HEK293 (cell line): ENCODE measurements at regions not wholly inside any gene's neighbourhood (a gene's known extent, or its start where the extent isn't known, plus 50 kb on each side); places are given as distances from the start of the nearest gene placed in this dataset.

Experiments used
- BCL11A ChIP-seq: fragments of 450-650 bp; formaldehyde crosslinking; IDR thresholded peaks from 2 replicates; pipeline ENCODE4 v1.5.1; 2016; ENCODE audit warnings: low read depth, missing biosample characterization, missing genetic modification characterization
- RBAK ChIP-seq: fragments of 450-650 bp; formaldehyde crosslinking; IDR thresholded peaks from 2 replicates; pipeline ENCODE4 v1.5.1; 2016; ENCODE audit warnings: missing biosample characterization, missing genetic modification characterization
- REPIN1 ChIP-seq: fragments of 450-650 bp; formaldehyde crosslinking; IDR thresholded peaks from 2 replicates; pipeline ENCODE4 v1.5.1; 2017; ENCODE audit warnings: missing biosample characterization, missing genetic modification characterization, low read depth
- REST ChIP-seq: fragments of 450-650 bp; formaldehyde crosslinking; IDR thresholded peaks from 2 replicates; pipeline ENCODE4 v1.5.1; 2016; ENCODE audit warnings: missing biosample characterization, missing genetic modification characterization
- TCF7L2 ChIP-seq: IDR thresholded peaks from 2 replicates; pipeline ENCODE4 v1.6.1; 2011; ENCODE audit warnings: low read depth, mild to moderate bottlenecking, inconsistent platforms, low read length, moderate library complexity, borderline replicate concordance
- ZNF292 ChIP-seq: fragments of 450-650 bp; formaldehyde crosslinking; IDR thresholded peaks from 2 replicates; pipeline ENCODE4 v1.5.1; 2016; ENCODE audit warnings: low read depth, missing biosample characterization, missing genetic modification characterization, borderline replicate concordance
- ZNF701 ChIP-seq: fragments of 450-650 bp; formaldehyde crosslinking; IDR thresholded peaks from 2 replicates; pipeline ENCODE4 v1.5.1; 2016; ENCODE audit warnings: missing biosample characterization, missing genetic modification characterization
- ZNF777 ChIP-seq: fragments of 450-650 bp; formaldehyde crosslinking; IDR thresholded peaks from 2 replicates; pipeline ENCODE4 v1.5.1; 2017; ENCODE audit warnings: missing biosample characterization, missing genetic modification characterization, borderline replicate concordance
- TF ChIP-seq, protein P1 (sequence below): fragments of 450-650 bp; formaldehyde crosslinking; optimal IDR thresholded peaks from 2 replicates; pipeline ENCODE3; 2016; ENCODE audit warnings: missing biosample characterization, mild to moderate bottlenecking, missing genetic modification characterization

DNA sequence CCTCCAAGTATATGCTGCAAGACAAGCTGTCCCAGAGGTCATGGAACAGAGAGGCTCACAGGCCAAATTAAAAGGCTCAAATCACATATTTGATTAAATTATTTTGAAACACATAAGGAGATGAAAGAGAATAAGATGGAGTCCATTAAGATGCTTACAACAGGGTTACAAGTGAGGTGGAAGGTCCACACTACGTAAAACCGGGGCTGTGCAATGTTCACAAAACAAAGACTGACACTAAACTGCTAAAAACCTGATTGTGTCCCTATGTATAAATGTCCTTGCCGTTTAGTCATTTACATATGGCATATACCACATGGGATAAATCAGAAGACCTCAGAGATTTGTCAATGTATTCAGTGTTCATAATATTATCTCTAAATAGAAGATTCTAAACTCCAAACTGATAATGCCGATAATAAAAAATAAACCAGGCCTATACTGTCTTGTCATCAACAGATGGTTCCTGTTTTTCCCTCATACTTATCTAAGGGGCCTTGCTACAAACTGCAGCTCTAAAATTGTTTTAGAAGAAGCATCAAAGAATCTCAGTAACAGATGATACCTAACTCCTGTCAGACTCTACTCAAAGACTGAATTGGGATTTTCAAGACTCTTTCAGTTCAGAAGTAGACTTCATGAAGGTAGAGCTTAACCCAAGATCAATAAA lies 51.8 kb upstream of the RIPOR2 start:
- TF ChIP-seq ZNF292 (tag by site-specific recombination): no peak
- TF ChIP-seq TCF7L2: no peak
- no peak for TF ChIP-seq ZNF777 (tag by site-specific recombination)
- no peak for TF ChIP-seq REPIN1 (tag by site-specific recombination)
- TF ChIP-seq REST (tag by site-specific recombination): no peak
- TF ChIP-seq ZNF701 (tag by site-specific recombination): no peak
- TF ChIP-seq RBAK (tag by site-specific recombination): no peak
- TF ChIP-seq, protein P1, sequence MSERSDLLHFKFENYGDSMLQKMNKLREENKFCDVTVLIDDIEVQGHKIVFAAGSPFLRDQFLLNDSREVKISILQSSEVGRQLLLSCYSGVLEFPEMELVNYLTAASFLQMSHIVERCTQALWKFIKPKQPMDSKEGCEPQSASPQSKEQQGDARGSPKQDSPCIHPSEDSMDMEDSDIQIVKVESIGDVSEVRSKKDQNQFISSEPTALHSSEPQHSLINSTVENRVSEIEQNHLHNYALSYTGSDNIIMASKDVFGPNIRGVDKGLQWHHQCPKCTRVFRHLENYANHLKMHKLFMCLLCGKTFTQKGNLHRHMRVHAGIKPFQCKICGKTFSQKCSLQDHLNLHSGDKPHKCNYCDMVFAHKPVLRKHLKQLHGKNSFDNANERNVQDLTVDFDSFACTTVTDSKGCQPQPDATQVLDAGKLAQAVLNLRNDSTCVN: no peak
- TF ChIP-seq BCL11A (tag by site-specific recombination): no peak
